GM23338 (cell line): ENCODE measurements at regions not wholly inside any gene's neighbourhood (a gene's known extent, or its start where the extent isn't known, plus 50 kb on each side); places are given as distances from the start of the nearest gene placed in this dataset.

Source experiments
- TF ChIP-seq, protein P1 (sequence below), 2 experiments: fragments of 200-600 bp in 1 of 2; sonication (generic) in 1 of 2; conservative IDR thresholded peaks; 2 replicates each; pipeline versions ENCODE4 v1.5.1 to v1.6.1; 2016 to 2017; ENCODE audit warnings: antibody characterized with exemption in 2 of 2, low read depth in 2 of 2, mild to moderate bottlenecking in 2 of 2, moderate library complexity in 1 of 2
- TF ChIP-seq, protein P2 (sequence below): IDR thresholded peaks from one replicate; pipeline ENCODE4 v1.6.1; 2018; ENCODE audit warnings: antibody characterized with exemption; ENCODE audit not compliant: unreplicated experiment

DNA sequence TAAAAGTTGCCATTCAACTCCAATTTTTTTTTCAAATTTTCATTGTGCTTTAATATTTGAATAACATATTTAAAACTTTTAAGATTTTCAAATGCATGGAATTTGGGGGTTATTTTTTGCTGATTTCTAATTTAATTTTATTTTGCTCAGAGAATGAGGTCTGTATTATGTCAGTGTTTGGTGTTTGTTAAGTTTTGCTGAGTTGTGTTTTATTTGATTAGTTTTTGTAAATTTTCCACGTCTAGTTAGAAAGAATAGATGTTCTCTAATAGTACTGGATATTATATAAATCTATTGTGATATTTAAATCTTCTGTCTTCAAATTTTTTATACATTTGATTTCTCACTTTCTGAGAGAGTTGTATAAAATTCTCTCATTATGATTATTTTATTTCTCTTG lies 145.9 kb downstream of the MACIR start:
- TF ChIP-seq, protein P1, sequence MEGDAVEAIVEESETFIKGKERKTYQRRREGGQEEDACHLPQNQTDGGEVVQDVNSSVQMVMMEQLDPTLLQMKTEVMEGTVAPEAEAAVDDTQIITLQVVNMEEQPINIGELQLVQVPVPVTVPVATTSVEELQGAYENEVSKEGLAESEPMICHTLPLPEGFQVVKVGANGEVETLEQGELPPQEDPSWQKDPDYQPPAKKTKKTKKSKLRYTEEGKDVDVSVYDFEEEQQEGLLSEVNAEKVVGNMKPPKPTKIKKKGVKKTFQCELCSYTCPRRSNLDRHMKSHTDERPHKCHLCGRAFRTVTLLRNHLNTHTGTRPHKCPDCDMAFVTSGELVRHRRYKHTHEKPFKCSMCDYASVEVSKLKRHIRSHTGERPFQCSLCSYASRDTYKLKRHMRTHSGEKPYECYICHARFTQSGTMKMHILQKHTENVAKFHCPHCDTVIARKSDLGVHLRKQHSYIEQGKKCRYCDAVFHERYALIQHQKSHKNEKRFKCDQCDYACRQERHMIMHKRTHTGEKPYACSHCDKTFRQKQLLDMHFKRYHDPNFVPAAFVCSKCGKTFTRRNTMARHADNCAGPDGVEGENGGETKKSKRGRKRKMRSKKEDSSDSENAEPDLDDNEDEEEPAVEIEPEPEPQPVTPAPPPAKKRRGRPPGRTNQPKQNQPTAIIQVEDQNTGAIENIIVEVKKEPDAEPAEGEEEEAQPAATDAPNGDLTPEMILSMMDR (conservative IDR thresholded peaks at IDR 0.05; ENCODE audit: low read depth in 2 of 2), result no peak
- TF ChIP-seq, protein P2, sequence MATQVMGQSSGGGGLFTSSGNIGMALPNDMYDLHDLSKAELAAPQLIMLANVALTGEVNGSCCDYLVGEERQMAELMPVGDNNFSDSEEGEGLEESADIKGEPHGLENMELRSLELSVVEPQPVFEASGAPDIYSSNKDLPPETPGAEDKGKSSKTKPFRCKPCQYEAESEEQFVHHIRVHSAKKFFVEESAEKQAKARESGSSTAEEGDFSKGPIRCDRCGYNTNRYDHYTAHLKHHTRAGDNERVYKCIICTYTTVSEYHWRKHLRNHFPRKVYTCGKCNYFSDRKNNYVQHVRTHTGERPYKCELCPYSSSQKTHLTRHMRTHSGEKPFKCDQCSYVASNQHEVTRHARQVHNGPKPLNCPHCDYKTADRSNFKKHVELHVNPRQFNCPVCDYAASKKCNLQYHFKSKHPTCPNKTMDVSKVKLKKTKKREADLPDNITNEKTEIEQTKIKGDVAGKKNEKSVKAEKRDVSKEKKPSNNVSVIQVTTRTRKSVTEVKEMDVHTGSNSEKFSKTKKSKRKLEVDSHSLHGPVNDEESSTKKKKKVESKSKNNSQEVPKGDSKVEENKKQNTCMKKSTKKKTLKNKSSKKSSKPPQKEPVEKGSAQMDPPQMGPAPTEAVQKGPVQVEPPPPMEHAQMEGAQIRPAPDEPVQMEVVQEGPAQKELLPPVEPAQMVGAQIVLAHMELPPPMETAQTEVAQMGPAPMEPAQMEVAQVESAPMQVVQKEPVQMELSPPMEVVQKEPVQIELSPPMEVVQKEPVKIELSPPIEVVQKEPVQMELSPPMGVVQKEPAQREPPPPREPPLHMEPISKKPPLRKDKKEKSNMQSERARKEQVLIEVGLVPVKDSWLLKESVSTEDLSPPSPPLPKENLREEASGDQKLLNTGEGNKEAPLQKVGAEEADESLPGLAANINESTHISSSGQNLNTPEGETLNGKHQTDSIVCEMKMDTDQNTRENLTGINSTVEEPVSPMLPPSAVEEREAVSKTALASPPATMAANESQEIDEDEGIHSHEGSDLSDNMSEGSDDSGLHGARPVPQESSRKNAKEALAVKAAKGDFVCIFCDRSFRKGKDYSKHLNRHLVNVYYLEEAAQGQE, result no peak
